A549 (cell line): ENCODE measurements at regions not wholly inside any gene's neighbourhood (a gene's known extent, or its start where the extent isn't known, plus 50 kb on each side); places are given as distances from the start of the nearest gene placed in this dataset.

ENCODE experiments used
- ATAC-seq, 2 experiments: fragments of 200-7000 bp in 1 of 2; fragments of >200 bp in 1 of 2; cut with Nextera tagmentation in 1 of 2; cut with Tn5 transposase in 1 of 2; 3 replicates each; pipeline versions ENCODE4 v1.8.0 to v1.9.1; 2018 to 2020; ENCODE audit warnings: mild to moderate bottlenecking in 1 of 2, moderate library complexity in 1 of 2
- CTCF ChIA-PET: fragments of 300-600 bp; sonication (Branson Sonifier 250); formaldehyde crosslinking; extraction: SDS; loops from one replicate; lab custom pipeline; 2021; ENCODE audit warnings: antibody characterized with exemption, inconsistent platforms; lab: Yijun Ruan, JAX
- POLR2A ChIA-PET: fragments of 350-600 bp; formaldehyde crosslinking; extraction: SDS; loops from one replicate; lab custom pipeline; 2021; ENCODE audit warnings: antibody characterized with exemption, inconsistent platforms; lab: Yijun Ruan, JAX
- DNase-seq, 2 experiments: peaks; one replicate each; pipeline versions ENCODE4 v3.0.0 to v3.0.0-alpha.2; 2011 to 2016; ENCODE audit warnings: low read depth in 1 of 2, low spot score in 1 of 2
- FAIRE-seq: peaks from 2 replicates; lab custom pipeline; 2011; peaks lifted over from hg19 to GRCh38; lab: Jason Lieb, UNC
- H3K27ac ChIP-seq, 2 experiments: fragments of >200 bp; sonication (Bioruptor Twin); formaldehyde crosslinking; 3 replicates each; pipeline ENCODE4 v1.5.1; 2016 to 2017
- H3K4me1 ChIP-seq: fragments of >200 bp; sonication (Bioruptor Twin); formaldehyde crosslinking; 3 replicates; pipeline ENCODE4 v1.6.1; 2016
- H3K4me2 ChIP-seq: fragments of >200 bp; sonication (Bioruptor Twin); formaldehyde crosslinking; 3 replicates; pipeline ENCODE4 v1.6.1; 2016
- H3K4me3 ChIP-seq: fragments of >200 bp; sonication (Bioruptor Twin); formaldehyde crosslinking; 3 replicates; pipeline ENCODE4 v1.5.1; 2016
- H3K9me3 ChIP-seq: fragments of >200 bp; sonication (Bioruptor Twin); formaldehyde crosslinking; 3 replicates; pipeline ENCODE4 v1.6.1; 2016
- ATOH8 ChIP-seq: fragments of 250-450 bp; sonication (Bioruptor Pico); IDR thresholded peaks from 2 replicates; pipeline ENCODE4 v1.5.0; 2020; ENCODE audit warnings: low read depth, mild to moderate bottlenecking, moderate library complexity
- BCL3 ChIP-seq: fragments of >200 bp; sonication (Bioruptor Twin); formaldehyde crosslinking; IDR thresholded peaks from 3 replicates; pipeline ENCODE4 v1.6.1; 2016
- CEBPB ChIP-seq, 2 experiments: fragments of >200 bp in 1 of 2; sonication (Bioruptor Twin) in 1 of 2; formaldehyde crosslinking in 1 of 2; IDR thresholded peaks; 2 replicates each; pipeline ENCODE4 v1.6.1; 2012 to 2016
- CHD2 ChIP-seq: fragments of 150-350 bp; IDR thresholded peaks from 2 replicates; pipeline ENCODE4 v1.6.1; 2014; ENCODE audit warnings: low read length; ENCODE audit not compliant: partially characterized antibody
- CTCF ChIP-seq: fragments of >200 bp; sonication (Bioruptor Twin); formaldehyde crosslinking; IDR thresholded peaks from 3 replicates; pipeline ENCODE4 v1.5.1; 2016
- EP300 ChIP-seq, 2 experiments: fragments of >200 bp; sonication (Bioruptor Twin); formaldehyde crosslinking; IDR thresholded peaks; 2 replicates in 1 of 2; 3 replicates in 1 of 2; pipeline ENCODE4 v1.6.1; 2016 to 2017
- FOXS1 ChIP-seq: fragments of 250-450 bp; sonication (Bioruptor Pico); IDR thresholded peaks from 2 replicates; pipeline ENCODE4 v1.5.0; 2020; ENCODE audit warnings: mild to moderate bottlenecking, moderate library complexity
- HDAC2 ChIP-seq: fragments of 200-600 bp; sonication (generic); IDR thresholded peaks from 2 replicates; pipeline ENCODE4 v1.6.1; 2016
- HOXA7 ChIP-seq: fragments of 250-450 bp; sonication (Bioruptor Pico); IDR thresholded peaks from 2 replicates; pipeline ENCODE4 v1.5.0; 2020; ENCODE audit warnings: mild to moderate bottlenecking, moderate library complexity
- HOXB13 ChIP-seq: fragments of 250-450 bp; sonication (Bioruptor Pico); IDR thresholded peaks from 2 replicates; pipeline ENCODE4 v1.5.0; 2020; ENCODE audit warnings: low read depth, mild to moderate bottlenecking, moderate library complexity
- HOXB5 ChIP-seq: fragments of 250-450 bp; sonication (Bioruptor Pico); IDR thresholded peaks from 2 replicates; pipeline ENCODE4 v1.5.0; 2020; ENCODE audit warnings: mild to moderate bottlenecking, moderate library complexity
- JUN ChIP-seq, 2 experiments: fragments of >200 bp; sonication (Bioruptor Twin); formaldehyde crosslinking; IDR thresholded peaks; 2 replicates in 1 of 2; 3 replicates in 1 of 2; pipeline ENCODE4 v1.6.1; 2016 to 2017
- JUNB ChIP-seq: fragments of >200 bp; sonication (Bioruptor Twin); formaldehyde crosslinking; IDR thresholded peaks from 2 replicates; pipeline ENCODE4 v1.6.1; 2016
- KDM5A ChIP-seq: fragments of 200-600 bp; sonication (generic); IDR thresholded peaks from 2 replicates; pipeline ENCODE4 v1.6.1; 2016; ENCODE audit warnings: antibody characterized with exemption, mild to moderate bottlenecking
- MYC ChIP-seq: IDR thresholded peaks from 2 replicates; pipeline ENCODE4 v1.6.1; 2012; ENCODE audit warnings: mild to moderate bottlenecking, inconsistent platforms, low read length, improper control_type of control experiment, borderline replicate concordance
- NPAS2 ChIP-seq: fragments of 250-450 bp; sonication (Bioruptor Pico); IDR thresholded peaks from 2 replicates; pipeline ENCODE4 v1.8.0; 2022; ENCODE audit warnings: mild to moderate bottlenecking, moderate library complexity, borderline replicate concordance
- RCOR1 ChIP-seq: fragments of 150-350 bp; IDR thresholded peaks from 2 replicates; pipeline ENCODE4 v1.6.1; 2014; ENCODE audit warnings: antibody characterized with exemption, low read length, low read depth
- RNF2 ChIP-seq: fragments of 200-600 bp; sonication (generic); IDR thresholded peaks from 2 replicates; pipeline ENCODE4 v1.6.1; 2016; ENCODE audit warnings: low read depth, mild to moderate bottlenecking, antibody characterized with exemption, moderate library complexity, borderline replicate concordance
- SMC3 ChIP-seq: fragments of >200 bp; sonication (Bioruptor Twin); formaldehyde crosslinking; IDR thresholded peaks from 3 replicates; pipeline ENCODE4 v1.6.1; 2018; ENCODE audit warnings: inconsistent platforms
- TFCP2L1 ChIP-seq: fragments of 250-450 bp; sonication (Bioruptor Pico); IDR thresholded peaks from 2 replicates; pipeline ENCODE4 v1.5.0; 2021; ENCODE audit warnings: mild to moderate bottlenecking
- TP53 ChIP-seq: fragments of 250-450 bp; sonication (Bioruptor Pico); IDR thresholded peaks from 2 replicates; pipeline ENCODE4 v1.5.0; 2021; ENCODE audit warnings: mild to moderate bottlenecking, moderate library complexity
- ZFP36 ChIP-seq: fragments of 450-650 bp; IDR thresholded peaks from 2 replicates; pipeline ENCODE4 v1.6.1; 2014; ENCODE audit warnings: borderline replicate concordance; ENCODE audit not compliant: partially characterized antibody
- ZNF302 ChIP-seq: fragments of 250-450 bp; sonication (Bioruptor Pico); IDR thresholded peaks from 2 replicates; pipeline ENCODE4 v1.9.0; 2021; ENCODE audit warnings: inconsistent platforms, mild to moderate bottlenecking, moderate library complexity
- ZSCAN20 ChIP-seq: fragments of 250-450 bp; sonication (Bioruptor Pico); IDR thresholded peaks from 2 replicates; pipeline ENCODE4 v1.8.0; 2022; ENCODE audit warnings: mild to moderate bottlenecking, moderate library complexity
- WGBS: methylation state at CpG from one replicate; pipeline ENCODE4 v1.1.6; 2017; ENCODE audit errors: missing lambda C conversion rate; 5-methylcytosine and 5-hydroxymethylcytosine counted together
- TF ChIP-seq, protein P1 (sequence below): IDR thresholded peaks from 2 replicates; pipeline ENCODE4 v1.6.1; 2012
- TF ChIP-seq, protein P2 (sequence below): fragments of 250-450 bp; sonication (Bioruptor Pico); IDR thresholded peaks from 2 replicates; pipeline ENCODE4 v1.5.0; 2021; ENCODE audit warnings: mild to moderate bottlenecking, moderate library complexity, borderline replicate concordance

- DNase-seq: no peak
- no peak for FAIRE-seq
- POLR2A ChIA-PET: no interaction called here
- WGBS: 56% methylated on average over 1 of the region's 1 CpG
- CTCF ChIA-PET: no interaction called here
- Histone ChIP-seq H3K4me1 (0 out of 3 replicates have a peak, but pooled peaks cover 3% of the 10 kb centered on the region), H3K9me3 (no peaks in the 10 kb centered on the region), H3K4me2 (no peak overlapping the region), H3K4me3 (no peak overlapping the region), H3K27ac (no peak overlapping the region)
- no peak for ATAC-seq
- TF ChIP-seq FOXS1 (CRISPR knock-in tag) (no peak), TP53 (CRISPR knock-in tag) (no peak), CEBPB (IDR thresholded peaks at IDR 0.05) (peak in 1 of 2 experiments; percentile 14; a peak in 1 of 4 replicates)
These were observed 169.8 kb upstream of the DUSP10 start for GRCh38 chr1:221911714-221912113.

DNA sequence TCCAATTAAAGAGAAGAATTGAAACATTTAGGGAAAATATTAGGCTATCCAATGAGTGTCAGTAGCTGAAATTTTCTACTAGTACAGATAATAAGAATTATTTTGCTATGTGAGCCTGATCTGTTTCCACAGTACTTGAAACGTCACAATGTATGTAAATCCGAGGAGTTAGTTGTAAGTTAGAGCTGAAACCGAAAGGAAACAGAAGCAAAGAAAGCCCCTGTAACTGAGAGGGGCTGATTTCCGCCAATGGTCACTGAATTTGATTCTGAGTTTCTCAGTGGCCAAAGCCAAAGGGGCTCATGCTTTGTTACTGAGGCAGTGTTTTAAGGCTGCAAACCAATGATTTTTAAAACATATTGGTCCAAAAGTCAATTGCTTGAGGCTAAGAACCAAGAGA is 168.3 kb upstream of the DUSP10 start:
- Histone ChIP-seq H3K9me3 (no peaks in the 10 kb centered on the region), H3K4me2 (no peak overlapping the region), H3K4me3 (no peak overlapping the region), H3K4me1 (0 out of 3 replicates have a peak, but pooled peaks cover 3% of the 10 kb centered on the region), H3K27ac (no peak overlapping the region)
- no peak for ATAC-seq
- no peak for DNase-seq
- POLR2A ChIA-PET: no interaction called here
- TF ChIP-seq KDM5A (no peak), HOXB13 (CRISPR knock-in tag) (no peak), CEBPB (IDR thresholded peaks at IDR 0.05) (no peak), JUNB (no peak), BCL3 (no peak), CTCF (no peak), ATOH8 (CRISPR knock-in tag) (no peak), HOXB5 (CRISPR knock-in tag) (no peak), HDAC2 (no peak), MYC (no peak), SMC3 (no peak), TFCP2L1 (CRISPR knock-in tag) (no peak), NPAS2 (CRISPR knock-in tag) (no peak), RCOR1 (no peak), EP300 (IDR thresholded peaks at IDR 0.05) (no peak), FOXS1 (CRISPR knock-in tag) (no peak), ZNF302 (CRISPR knock-in tag) (no peak)
- TF ChIP-seq, protein P1, sequence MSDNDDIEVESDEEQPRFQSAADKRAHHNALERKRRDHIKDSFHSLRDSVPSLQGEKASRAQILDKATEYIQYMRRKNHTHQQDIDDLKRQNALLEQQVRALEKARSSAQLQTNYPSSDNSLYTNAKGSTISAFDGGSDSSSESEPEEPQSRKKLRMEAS: no peak
- 45% methylated on average over 4 of the region's 4 CpGs for WGBS
- FAIRE-seq: no peak
- CTCF ChIA-PET: no interaction called here

DNA sequence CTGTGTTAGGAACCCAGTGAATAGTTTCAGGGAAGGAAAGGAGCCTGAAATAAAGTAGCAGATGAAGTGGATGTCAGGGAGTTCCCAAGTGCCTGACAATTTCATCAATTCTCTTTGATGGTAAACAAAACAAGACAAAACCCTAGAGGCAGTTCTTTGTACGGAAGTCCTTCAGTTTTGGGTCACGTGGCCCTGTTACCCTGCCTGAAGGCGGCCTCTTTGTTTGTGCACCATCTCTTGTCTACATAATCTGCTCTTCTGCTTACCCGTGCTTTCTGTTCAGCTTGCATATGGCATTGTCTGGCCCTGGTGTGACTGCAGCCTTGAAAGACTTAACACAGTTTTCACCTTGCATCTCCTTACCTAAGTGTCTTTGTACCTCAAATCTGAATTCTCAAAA is 166.7 kb upstream of the DUSP10 start:
- ChIA-PET CTCF (interaction anchor here (0.9 kb wide), 1 partner anchor 17 kb away, joined by 4 read pairs; no protein-coding TSS in a partner anchor), POLR2A (no interaction called here)
- DNase-seq: no peak
- H3K4me2 ChIP-seq: no peak overlapping the region
- no peak for ATAC-seq
- 67% methylated on average over 4 of the region's 4 CpGs for WGBS
- no peak overlapping the region for H3K4me3 ChIP-seq
- 0 out of 3 replicates have a peak, but pooled peaks cover 3% of the 10 kb centered on the region for H3K4me1 ChIP-seq
- H3K27ac ChIP-seq: no peak overlapping the region
- H3K9me3 ChIP-seq: no peaks in the 10 kb centered on the region
- FAIRE-seq: no peak
- TF ChIP-seq HOXA7 (CRISPR knock-in tag) (no peak), ZFP36 (no peak), JUN (IDR thresholded peaks at IDR 0.05) (no peak), ZSCAN20 (CRISPR knock-in tag) (no peak), RCOR1 (no peak), RNF2 (no peak), CHD2 (no peak)
- TF ChIP-seq, protein P2, sequence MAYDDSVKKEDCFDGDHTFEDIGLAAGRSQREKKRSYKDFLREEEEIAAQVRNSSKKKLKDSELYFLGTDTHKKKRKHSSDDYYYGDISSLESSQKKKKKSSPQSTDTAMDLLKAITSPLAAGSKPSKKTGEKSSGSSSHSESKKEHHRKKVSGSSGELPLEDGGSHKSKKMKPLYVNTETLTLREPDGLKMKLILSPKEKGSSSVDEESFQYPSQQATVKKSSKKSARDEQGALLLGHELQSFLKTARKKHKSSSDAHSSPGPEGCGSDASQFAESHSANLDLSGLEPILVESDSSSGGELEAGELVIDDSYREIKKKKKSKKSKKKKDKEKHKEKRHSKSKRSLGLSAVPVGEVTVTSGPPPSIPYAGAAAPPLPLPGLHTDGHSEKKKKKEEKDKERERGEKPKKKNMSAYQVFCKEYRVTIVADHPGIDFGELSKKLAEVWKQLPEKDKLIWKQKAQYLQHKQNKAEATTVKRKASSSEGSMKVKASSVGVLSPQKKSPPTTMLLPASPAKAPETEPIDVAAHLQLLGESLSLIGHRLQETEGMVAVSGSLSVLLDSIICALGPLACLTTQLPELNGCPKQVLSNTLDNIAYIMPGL (CRISPR knock-in tag): no peak
- TF ChIP-seq, protein P1: no peak
